Urothelium cell line (cell line): ENCODE measurements at regions not wholly inside any gene's neighbourhood (a gene's known extent, or its start where the extent isn't known, plus 50 kb on each side); places are given as distances from the start of the nearest gene placed in this dataset.
A peak's percentile ranks its signal among the peaks of the same experiment; 100 is the strongest.
"Not testable (repeated sequence)": the region's sequence is repeated elsewhere in the genome, so short reads cannot be mapped to it uniquely, and the experiment has no call there.

Source experiments
- DNase-seq: peaks from one replicate; pipeline ENCODE4 v3.0.0; 2011; ENCODE audit warnings: low spot score, mixed read lengths
- FAIRE-seq: peaks from 2 replicates; lab custom pipeline; 2011; peaks lifted over from hg19 to GRCh38; lab: Jason Lieb, UNC

GRCh38 chr6:37580176-37580955, 80.7 kb upstream of the CCDC167 start:
- DNase-seq, result no peak
- no peak for FAIRE-seq

DNA sequence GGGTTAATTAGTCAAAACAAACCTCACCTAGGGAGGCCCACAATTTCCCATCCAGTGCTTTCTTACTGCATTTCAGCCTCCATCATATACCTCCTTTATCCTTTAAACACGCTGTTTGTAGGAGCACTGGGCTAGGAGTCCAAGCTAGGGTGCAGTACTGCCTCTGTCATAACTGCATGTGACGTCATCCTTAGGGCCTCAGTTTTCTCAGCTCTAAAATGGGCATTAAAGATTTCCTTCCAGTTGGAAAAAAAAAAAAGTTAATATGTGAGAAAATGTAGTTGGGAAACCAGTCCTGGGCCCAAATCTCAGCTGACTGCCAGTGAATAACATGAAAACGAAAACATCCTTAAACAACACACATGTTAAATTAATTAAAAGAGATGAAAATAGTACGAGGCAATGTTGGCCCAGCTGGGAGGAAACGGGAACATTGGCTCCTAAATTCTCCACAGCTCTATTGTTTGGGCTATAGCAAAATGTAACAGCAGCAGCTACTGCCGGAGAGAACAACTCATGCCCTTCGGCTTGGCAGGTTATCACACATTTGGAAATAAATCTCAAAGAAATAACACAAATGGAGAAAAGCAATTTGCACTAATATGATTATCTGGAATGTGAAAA, 79.9 kb upstream of the CCDC167 start:
- no peak for DNase-seq
- no peak for FAIRE-seq

- FAIRE-seq (peak; percentile 13), DNase-seq (no peak)
Measured at GRCh38 chr6:37578104-37578503, 78.4 kb upstream of the CCDC167 start.

DNA sequence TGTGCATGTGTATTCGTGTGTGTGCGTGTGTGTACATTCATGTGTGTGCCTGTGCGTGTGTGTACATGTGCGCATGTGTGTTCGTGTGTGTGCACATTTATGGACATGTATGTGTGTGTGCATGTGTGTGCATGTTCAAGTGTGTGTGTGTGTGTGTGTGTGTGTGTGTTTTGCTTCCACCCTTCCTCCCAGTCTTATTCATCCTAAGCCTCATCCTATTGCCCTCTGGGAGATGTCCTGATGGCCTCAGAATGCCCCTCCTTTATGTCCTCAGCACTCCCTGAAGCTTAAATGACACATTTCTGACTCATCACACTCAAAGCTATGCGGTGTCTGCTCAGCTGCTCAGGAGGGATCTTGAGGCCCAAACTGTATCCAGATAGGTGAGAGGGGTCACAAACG, 76.6 kb upstream of the CCDC167 start:
- FAIRE-seq (peak; percentile 99), DNase-seq (peak; percentile 90)

DNA sequence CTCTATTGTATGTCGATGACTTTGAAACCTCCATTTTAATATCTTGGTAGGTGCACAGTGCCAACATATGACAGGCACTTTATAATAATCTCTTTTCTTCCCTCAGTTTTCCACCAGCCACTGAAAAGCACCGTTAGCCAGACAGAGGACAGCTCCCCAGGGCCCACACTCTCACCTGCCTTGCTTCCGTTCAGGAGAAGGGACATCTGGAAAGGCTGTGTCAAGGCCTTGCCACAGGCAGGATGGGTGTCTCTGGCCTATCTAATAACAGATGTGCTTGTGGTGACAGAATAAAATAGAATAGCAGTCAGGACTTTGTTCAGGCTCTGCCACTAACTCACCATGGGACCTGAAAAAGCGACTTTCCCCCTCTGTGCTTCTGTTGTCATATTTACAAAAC, 75.5 kb upstream of the CCDC167 start:
- FAIRE-seq, result no peak
- DNase-seq, result no peak

DNA sequence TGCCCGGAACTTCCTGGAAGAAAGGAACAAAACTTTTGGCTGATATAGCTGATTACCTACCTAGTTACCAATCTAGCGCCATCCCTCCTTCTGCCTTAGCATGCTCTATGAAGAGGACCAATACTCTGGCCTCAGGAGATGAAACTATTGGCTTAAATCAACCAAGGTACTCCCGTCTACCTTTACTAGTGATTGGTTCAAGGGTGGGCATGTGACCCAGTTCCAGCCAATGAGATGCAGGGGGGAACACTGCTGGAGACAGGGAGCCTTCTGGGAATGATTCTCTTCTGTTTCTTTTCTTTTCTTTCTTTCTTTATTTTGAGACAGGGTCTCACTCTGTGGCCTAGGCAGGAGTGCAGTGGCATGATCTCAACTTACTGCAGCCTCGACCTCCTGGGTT, 72.6 kb upstream of the CCDC167 start:
- DNase-seq (no peak), FAIRE-seq (no peak)

- DNase-seq, result no peak
- no peak for FAIRE-seq
Measured at GRCh38 chr6:37570482-37571133, 70.9 kb upstream of the CCDC167 start.

DNA sequence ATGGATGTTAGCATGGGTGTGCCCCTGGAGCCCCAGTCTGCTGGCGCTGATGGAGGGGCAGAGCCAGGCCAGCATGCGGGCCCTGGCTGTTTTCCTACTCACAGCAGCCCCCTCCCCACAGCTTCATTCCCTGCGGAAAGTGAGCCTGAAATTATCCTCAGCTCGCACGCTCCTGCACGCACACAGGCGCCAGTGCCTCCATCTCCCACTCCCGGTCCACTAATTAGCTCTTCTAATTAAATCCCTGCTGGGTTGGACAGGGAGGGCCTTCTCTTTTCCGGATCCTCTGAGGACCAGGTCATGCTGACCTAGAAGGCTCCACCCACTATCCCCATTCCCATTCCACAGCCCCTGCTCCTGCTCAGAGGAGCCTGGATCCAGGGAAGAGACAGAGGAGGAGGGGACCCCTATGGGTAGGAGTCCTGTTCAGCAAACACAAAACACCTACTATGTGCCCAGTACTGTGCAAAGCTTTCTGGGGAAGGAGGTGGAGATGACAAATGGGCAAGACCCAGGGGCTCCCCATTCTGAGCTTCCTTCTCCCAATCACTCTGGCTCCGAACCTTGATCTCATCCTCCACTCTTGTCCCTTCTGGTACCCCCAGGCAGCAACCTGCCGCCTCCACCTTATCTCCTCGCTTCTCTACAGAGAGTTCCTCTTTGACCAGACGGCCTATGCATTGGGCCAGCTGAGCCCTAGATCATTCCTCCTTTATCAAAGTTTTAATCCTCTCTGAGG, 70.2 kb upstream of the CCDC167 start:
- DNase-seq (no peak), FAIRE-seq (no peak)

GRCh38 chr6:37569317-37569716, 69.6 kb upstream of the CCDC167 start:
- FAIRE-seq, result peak; percentile 93
- no peak for DNase-seq

DNA sequence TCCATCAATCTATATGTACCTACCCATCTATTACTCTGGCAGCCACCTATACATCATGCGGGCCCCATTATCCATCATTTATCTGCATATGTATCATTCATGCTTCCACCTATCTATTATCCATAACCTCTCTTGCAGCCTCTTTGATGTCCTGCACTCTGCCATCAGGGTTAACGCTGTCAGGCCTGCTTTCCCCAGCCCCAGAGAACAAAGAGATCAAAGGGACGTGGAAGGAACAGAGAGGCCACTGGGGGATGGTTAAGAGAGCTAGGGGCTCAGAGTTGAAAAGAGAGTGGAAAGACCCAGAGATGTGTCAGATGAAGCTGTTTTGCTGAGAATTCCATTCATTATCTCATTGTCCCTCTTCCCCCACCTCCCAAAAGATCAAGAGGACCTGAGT, 67.3 kb upstream of the CCDC167 start:
- FAIRE-seq (no peak), DNase-seq (no peak)

DNA sequence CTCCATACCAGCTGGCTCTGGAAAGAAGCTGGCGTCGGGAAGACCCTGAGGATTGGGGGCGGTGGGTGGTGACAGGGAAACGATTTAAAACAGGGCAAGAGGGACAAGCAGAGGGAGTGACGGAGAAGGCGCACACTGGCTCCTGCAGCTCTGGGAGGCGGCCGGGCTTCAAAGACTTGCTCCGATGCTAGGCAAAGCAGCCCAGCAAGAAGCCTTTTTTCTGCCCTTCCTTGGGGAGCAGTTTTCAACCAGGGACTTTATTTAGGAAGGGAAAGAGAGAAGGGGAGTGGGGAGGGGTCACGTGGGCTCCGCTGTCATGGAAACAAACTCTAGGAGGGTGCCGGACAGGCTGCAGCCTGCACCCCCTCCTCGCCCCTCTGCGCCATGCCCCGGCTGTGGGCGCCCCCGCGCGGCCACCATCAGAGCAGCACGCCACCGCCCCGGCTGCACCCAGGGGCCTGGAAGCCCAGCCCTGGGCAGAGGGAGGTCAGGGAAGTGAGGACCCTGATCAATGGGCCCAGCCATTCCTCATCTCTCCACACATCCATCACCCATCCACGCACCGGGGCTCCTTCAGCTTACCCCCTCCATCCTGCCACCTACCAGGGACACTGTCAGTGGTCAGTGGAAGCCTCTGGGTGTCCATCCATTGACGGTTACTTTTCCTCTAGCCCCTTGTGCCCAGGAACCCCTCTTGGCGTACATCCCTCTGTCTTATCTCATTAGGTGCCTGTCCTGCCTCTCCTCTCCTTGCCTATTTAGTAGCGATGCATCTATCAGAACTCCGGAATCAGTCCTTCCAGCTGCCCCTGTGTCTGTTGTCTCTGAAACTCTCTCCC, 66.6 kb upstream of the CCDC167 start:
- FAIRE-seq (no peak), DNase-seq (peak; percentile 81)

GRCh38 chr6:37565267-37566110, 65.8 kb upstream of the CCDC167 start:
- FAIRE-seq (no peak), DNase-seq (no peak)

- DNase-seq, FAIRE-seq: not testable (repeated sequence)
Measured at GRCh38 chr6:37562926-37563288, 63.2 kb upstream of the CCDC167 start.

DNA sequence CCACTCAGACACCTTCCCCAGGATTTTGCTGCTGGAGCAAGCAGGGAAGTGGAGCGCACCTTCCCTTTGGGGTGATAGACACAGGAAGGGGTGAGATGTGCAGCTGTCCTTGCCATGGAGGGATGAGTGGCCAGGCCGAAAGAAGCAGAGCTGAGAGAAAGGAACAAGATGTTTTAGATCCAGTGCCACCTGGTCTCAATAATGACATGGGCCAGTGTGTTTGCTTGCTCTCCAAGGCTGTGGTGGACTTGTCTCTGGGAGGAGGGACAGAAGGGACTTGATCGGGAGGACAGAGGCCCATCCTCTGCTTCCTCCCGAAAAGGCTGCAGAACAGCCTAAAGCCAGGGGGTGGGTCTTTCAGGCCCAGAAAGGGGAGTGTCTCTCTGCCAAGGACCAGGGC, 61.7 kb upstream of the CCDC167 start:
- FAIRE-seq (no peak), DNase-seq (no peak)

DNA sequence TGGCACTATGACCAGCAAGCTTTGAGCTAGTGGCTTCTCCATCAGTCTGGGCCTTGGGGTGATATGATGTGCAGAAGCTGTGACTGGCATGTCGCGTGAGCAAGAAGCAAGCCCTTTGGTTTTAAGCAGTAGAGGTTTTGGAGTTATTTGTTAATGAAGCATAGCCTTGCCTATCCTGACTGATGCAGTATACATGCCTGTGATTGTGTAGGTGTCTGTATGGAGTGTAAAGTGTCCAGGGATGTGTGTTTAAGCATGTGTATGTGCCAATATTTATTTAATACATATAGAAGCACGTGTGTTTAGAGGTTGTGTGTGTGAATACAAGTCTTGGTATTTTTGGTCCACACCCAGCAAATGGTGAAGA, 61.0 kb upstream of the CCDC167 start:
- DNase-seq (no peak), FAIRE-seq (no peak)

DNA sequence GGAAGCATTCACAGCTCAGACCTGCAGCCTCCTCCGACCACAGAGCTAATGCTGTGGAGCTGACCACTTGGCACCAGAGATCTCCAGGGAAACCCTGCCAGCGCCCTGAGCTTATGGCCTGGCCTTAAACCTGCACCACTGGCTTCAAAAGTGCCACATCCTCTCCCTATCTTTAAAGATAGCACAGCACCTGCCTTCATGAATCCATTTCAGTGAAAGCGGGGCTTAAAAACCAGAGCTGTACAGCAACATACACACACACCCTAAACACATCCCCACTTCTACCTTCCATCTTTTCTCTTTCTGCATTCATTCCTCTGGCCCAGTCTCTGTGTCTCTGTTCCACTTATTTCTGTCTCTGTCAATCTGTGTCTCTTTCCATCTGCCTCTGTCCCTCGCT, 59.8 kb upstream of the CCDC167 start:
- no peak for FAIRE-seq
- no peak for DNase-seq

GRCh38 chr6:37559050-37559449, 59.4 kb upstream of the CCDC167 start:
- no peak for FAIRE-seq
- DNase-seq, result no peak

- DNase-seq (no peak), FAIRE-seq (no peak)
Measured at GRCh38 chr6:37558646-37559045, 59.0 kb upstream of the CCDC167 start.

GRCh38 chr6:37558168-37558567, 58.5 kb upstream of the CCDC167 start:
- DNase-seq (no peak), FAIRE-seq (no peak)

GRCh38 chr6:37557645-37558114, 58.0 kb upstream of the CCDC167 start:
- no peak for FAIRE-seq
- no peak for DNase-seq
